Chondrocyte (in vitro differentiated cells): ENCODE measurements at regions not wholly inside any gene's neighbourhood (a gene's known extent, or its start where the extent isn't known, plus 50 kb on each side); places are given as distances from the start of the nearest gene placed in this dataset.

Experiments used
- DNase-seq: peaks from one replicate; pipeline ENCODE4 v3.0.0; 2021; ENCODE audit warnings: mixed read lengths, low spot score
- H3K27ac Mint-ChIP-seq: one replicate; pipeline ENCODE4 v1.8.0; 2021; ENCODE audit warnings: mild to moderate bottlenecking, moderate library complexity, mixed read lengths; ENCODE audit not compliant: unreplicated experiment
- H3K27me3 Mint-ChIP-seq: 2 replicates; pipeline ENCODE4 v1.8.0; 2021; ENCODE audit warnings: low read depth, mixed read lengths
- H3K36me3 Mint-ChIP-seq: 2 replicates; pipeline ENCODE4 v1.8.0; 2021; ENCODE audit warnings: low read depth, mixed read lengths
- H3K4me1 Mint-ChIP-seq: 2 replicates; pipeline ENCODE4 v1.8.0; 2021; ENCODE audit warnings: low read depth, mild to moderate bottlenecking, mixed read lengths
- H3K4me3 Mint-ChIP-seq: one replicate; pipeline ENCODE4 v1.8.0; 2021; ENCODE audit warnings: mild to moderate bottlenecking, moderate library complexity, mixed read lengths; ENCODE audit not compliant: unreplicated experiment
- H3K9me3 Mint-ChIP-seq: 2 replicates; pipeline ENCODE4 v1.8.0; 2021; ENCODE audit warnings: low read depth, mixed read lengths
- CTCF ChIP-seq: fragments of 200-600 bp; sonication (generic); IDR thresholded peaks from 2 replicates; pipeline ENCODE4 v1.5.0; 2021; ENCODE audit warnings: antibody characterized with exemption, mild to moderate bottlenecking, moderate library complexity

DNA sequence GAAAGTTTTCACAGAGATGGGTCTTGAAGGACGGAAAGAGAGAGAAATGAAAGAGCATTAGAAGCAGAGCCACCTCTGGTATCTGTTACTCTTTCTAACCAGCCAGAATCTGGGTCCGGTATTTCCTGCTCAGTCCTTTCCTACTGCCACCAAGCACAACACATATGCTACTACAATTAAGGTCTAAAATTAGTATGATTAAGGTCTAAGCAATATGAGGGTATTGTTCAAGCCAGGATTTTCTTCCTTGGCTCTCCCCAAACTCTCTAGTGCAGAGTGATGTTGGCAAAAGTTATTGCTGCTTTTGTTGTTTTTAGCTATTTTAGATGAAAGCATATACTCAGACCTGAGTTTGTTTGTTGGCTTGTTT is 59.2 kb upstream of the EED start:
- Mint-ChIP-seq H3K27ac (no peak overlapping the region), H3K36me3 (no peaks in the 10 kb centered on the region), H3K4me1 (peaks cover 13% of the 10 kb centered on the region), H3K9me3 (no peaks in the 10 kb centered on the region), H3K27me3 (no peaks in the 10 kb centered on the region), H3K4me3 (no peak overlapping the region)
- no peak for TF ChIP-seq CTCF
- no peak for DNase-seq

- no peak for DNase-seq
- H3K9me3 Mint-ChIP-seq = no peaks in the 10 kb centered on the region
- no peak for TF ChIP-seq CTCF
- no peaks in the 10 kb centered on the region for H3K27me3 Mint-ChIP-seq
- no peak overlapping the region for H3K4me3 Mint-ChIP-seq
- H3K4me1 Mint-ChIP-seq = peaks cover 14% of the 10 kb centered on the region
- no peak overlapping the region for H3K27ac Mint-ChIP-seq
- no peaks in the 10 kb centered on the region for H3K36me3 Mint-ChIP-seq
These were observed 59.7 kb upstream of the EED start for GRCh38 chr11:86184728-86185380.

GRCh38 chr11:86183694-86184093 is 60.9 kb upstream of the EED start:
- Mint-ChIP-seq H3K27ac (no peak overlapping the region), H3K4me3 (no peak overlapping the region), H3K4me1 (peaks cover 18% of the 10 kb centered on the region), H3K36me3 (no peaks in the 10 kb centered on the region), H3K9me3 (peaks cover 3% of the 10 kb centered on the region), H3K27me3 (no peaks in the 10 kb centered on the region)
- TF ChIP-seq CTCF = no peak
- DNase-seq = no peak

- Mint-ChIP-seq H3K4me3 (no peak overlapping the region), H3K9me3 (peaks cover 3% of the 10 kb centered on the region), H3K27ac (no peak overlapping the region), H3K4me1 (peaks cover 21% of the 10 kb centered on the region), H3K27me3 (no peaks in the 10 kb centered on the region), H3K36me3 (no peaks in the 10 kb centered on the region)
- no peak for TF ChIP-seq CTCF
- DNase-seq = no peak
These were observed 61.5 kb upstream of the EED start for GRCh38 chr11:86182976-86183584.

DNA sequence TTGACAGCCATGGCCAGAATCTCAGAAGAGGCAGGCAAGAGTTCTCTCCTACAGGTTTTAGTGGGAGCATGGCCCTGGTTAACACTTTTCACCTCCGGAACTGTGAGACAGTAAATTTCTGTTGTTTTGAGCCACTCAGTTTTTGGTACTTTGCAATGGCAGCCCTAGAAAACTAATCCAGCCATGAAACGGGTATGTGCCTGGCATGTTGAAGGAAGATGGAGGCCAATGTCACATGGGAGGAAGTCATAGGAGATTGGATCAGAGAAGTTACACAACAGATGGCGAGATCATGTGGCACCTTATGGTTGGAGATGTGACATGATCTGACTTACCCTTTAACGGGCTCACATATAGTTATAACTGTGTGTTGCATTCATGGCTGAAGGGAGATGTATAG is 63.2 kb upstream of the EED start:
- no peak for TF ChIP-seq CTCF
- no peak for DNase-seq
- Mint-ChIP-seq H3K27ac (no peak overlapping the region), H3K36me3 (no peaks in the 10 kb centered on the region), H3K4me1 (peaks cover 30% of the 10 kb centered on the region), H3K9me3 (peaks cover 3% of the 10 kb centered on the region), H3K4me3 (no peak overlapping the region), H3K27me3 (no peaks in the 10 kb centered on the region)
